Stimulated activated naive B cell treated with anti-CD40 and anti-IgM and Interleukin-4, amounts not matched to agents 10 μg/mL and 1 μg/mL and 100 μg/mL, for 72 hours (primary cell): ENCODE measurements at regions not wholly inside any gene's neighbourhood (a gene's known extent, or its start where the extent isn't known, plus 50 kb on each side); places are given as distances from the start of the nearest gene placed in this dataset.
A peak's percentile ranks its signal among the peaks of the same experiment; 100 is the strongest.

Experiments used
- ATAC-seq, 2 donors: fragments of 150-1000 bp; cut with Tn5 transposase; replicated peaks; 2 replicates each; pipeline ENCODE4 v1.10.0; 2021; ENCODE audit warnings: moderate library complexity in 1 of 2
- DNase-seq: peaks from one replicate; pipeline ENCODE4 v3.0.0; 2021
- H3K27ac Mint-ChIP-seq: one replicate; pipeline ENCODE4 v1.8.0; 2022; ENCODE audit warnings: mild to moderate bottlenecking, mixed read lengths
- H3K27me3 Mint-ChIP-seq, 2 donors: one replicate each; pipeline ENCODE4 v1.8.0; 2022; ENCODE audit warnings: mixed read lengths in 2 of 2
- H3K36me3 Mint-ChIP-seq, 2 donors: one replicate each; pipeline ENCODE4 v1.8.0; 2022; ENCODE audit warnings: mixed read lengths in 2 of 2, mild to moderate bottlenecking in 1 of 2
- H3K4me1 Mint-ChIP-seq, 2 donors: one replicate each; pipeline ENCODE4 v1.8.0; 2022; ENCODE audit warnings: mixed read lengths in 2 of 2, mild to moderate bottlenecking in 1 of 2
- H3K4me3 Mint-ChIP-seq, 2 donors: one replicate each; pipeline ENCODE4 v1.8.0; 2022; ENCODE audit warnings: mild to moderate bottlenecking in 2 of 2, mixed read lengths in 2 of 2, moderate library complexity in 1 of 2
- H3K9me3 Mint-ChIP-seq, 2 donors: one replicate each; pipeline ENCODE4 v1.8.0; 2022; ENCODE audit warnings: mixed read lengths in 2 of 2, mild to moderate bottlenecking in 1 of 2

DNA sequence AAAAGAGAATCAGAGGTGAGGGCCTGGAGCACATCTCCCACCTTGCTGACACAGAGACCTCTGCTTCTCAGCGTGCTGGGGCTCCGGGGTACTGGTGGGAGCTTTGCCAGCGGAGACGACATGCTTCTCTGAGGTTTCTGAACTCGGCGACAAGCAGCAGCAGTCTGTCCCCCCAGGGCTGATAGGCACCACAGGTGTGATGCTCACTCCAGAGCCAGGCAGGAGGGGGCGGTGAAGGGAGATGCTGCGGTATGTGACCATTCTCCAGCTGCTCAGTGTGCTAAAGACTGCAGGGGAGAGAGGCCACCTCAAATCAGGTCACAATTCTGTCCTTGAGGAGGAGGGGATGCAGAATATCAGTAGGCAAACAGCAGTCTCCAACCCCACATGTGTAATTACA, 219.9 kb downstream of the ALDH8A1 start:
- H3K27me3 Mint-ChIP-seq, result peaks cover 0 to 9% of the 10 kb centered on the region in 2 donors
- H3K27ac Mint-ChIP-seq, result no peak overlapping the region
- no peaks in the 10 kb centered on the region for H3K4me1 Mint-ChIP-seq
- DNase-seq, result no peak
- H3K36me3 Mint-ChIP-seq, result no peaks in the 10 kb centered on the region
- H3K9me3 Mint-ChIP-seq, result no peaks in the 10 kb centered on the region
- ATAC-seq, result no peak
- no peak overlapping the region for H3K4me3 Mint-ChIP-seq

DNA sequence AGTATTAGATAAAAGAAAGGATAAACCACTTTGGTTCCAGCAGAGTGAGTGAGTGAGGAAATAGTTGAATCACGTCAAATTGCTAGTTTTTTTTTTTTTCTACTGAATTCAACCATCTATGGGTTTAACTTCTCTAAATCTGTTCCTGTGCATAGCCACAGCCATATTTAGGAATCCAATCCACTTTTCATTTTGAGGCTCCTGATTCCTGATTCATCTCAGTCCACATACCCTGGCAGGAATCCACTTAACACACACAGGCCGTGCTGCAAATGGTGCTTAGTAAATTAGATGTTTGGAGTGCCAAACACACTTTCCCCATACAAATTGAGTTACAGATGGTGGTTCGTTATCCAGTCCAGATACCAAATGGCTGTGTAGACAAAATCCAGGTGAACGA, 220.3 kb downstream of the ALDH8A1 start:
- no peak for DNase-seq
- H3K27me3 Mint-ChIP-seq, result peaks cover 0 to 9% of the 10 kb centered on the region in 2 donors
- no peak overlapping the region for H3K27ac Mint-ChIP-seq
- no peaks in the 10 kb centered on the region for H3K36me3 Mint-ChIP-seq
- H3K9me3 Mint-ChIP-seq, result no peaks in the 10 kb centered on the region
- H3K4me3 Mint-ChIP-seq, result no peak overlapping the region
- H3K4me1 Mint-ChIP-seq, result no peaks in the 10 kb centered on the region
- no peak for ATAC-seq

DNA sequence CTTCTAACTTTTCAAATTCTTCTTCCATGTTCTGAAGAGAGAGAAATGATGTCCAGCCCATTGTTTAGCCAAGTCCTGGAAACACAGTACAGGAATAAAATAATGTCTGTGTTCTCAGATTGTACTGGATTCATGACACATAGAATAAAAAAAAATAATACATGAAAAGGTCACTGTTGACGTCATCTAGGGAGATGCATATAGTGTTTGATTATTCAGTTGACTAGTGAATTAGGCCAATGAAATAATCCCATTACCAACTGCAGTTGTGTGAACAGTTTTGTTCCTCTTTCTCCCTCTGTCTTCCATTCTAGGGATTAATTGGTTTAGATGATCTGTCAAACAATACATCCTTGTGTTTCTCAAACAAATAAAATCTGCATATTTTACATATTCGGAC, 222.8 kb downstream of the ALDH8A1 start:
- Mint-ChIP-seq H3K4me3 (no peak overlapping the region), H3K36me3 (no peaks in the 10 kb centered on the region), H3K27me3 (peaks cover 0 to 9% of the 10 kb centered on the region in 2 donors), H3K27ac (no peak overlapping the region), H3K4me1 (no peaks in the 10 kb centered on the region), H3K9me3 (no peaks in the 10 kb centered on the region)
- ATAC-seq (no peak), DNase-seq (no peak)

DNA sequence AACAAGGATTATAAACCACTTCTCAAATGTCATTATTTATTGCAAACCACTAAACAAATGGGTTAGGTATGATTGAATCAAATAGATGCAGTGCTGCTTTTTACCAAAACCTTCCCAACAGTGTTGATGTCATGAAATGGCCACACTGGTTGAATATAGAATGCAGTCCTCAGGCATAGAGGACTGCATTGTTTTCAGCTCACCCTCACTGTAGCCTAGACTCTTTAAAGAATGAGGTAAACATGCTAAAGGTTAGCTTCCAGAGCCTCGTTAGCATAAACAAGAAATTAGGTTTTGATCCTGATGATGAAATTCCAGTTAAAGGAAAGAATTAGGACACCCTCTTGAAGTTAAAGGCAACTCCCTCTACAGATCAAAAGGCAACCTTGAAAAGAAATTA, 224.3 kb downstream of the ALDH8A1 start:
- peaks cover 0 to 5% of the 10 kb centered on the region in 2 donors for H3K4me1 Mint-ChIP-seq
- peaks cover 0 to 9% of the 10 kb centered on the region in 2 donors for H3K27me3 Mint-ChIP-seq
- DNase-seq (no peak), ATAC-seq (no peak)
- H3K27ac Mint-ChIP-seq, result no peak overlapping the region
- H3K9me3 Mint-ChIP-seq, result no peaks in the 10 kb centered on the region
- no peaks in the 10 kb centered on the region for H3K36me3 Mint-ChIP-seq
- H3K4me3 Mint-ChIP-seq, result no peak overlapping the region

DNA sequence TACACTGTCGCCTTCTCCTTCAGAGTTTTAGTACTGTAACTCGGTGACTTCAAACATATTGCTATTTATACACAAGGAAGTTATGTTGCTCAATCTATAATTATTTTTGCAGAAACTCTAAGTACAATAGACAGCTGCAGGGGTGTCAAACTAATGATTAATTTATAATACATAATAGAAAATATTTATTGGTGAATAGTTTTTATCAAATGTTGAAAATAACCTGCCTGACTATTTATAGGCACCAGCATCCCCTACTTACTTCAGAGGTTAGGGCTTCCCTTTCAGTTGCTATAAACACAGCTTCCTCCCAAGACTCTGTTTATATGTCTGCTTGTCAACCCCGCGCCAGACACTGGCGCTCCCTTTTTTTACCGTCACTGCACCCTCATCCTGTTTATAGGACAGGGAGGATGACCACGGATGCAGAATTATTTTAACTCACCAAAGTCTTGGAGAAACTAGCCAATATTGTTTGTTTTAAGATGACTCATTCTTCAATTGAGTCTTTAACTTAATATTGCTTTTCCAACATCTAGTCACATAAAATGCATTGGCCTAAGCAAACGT, 225.0 kb downstream of the ALDH8A1 start:
- Mint-ChIP-seq H3K4me1 (peaks cover 2 to 5% of the 10 kb centered on the region in 2 donors), H3K27ac (no peak overlapping the region), H3K36me3 (no peaks in the 10 kb centered on the region), H3K4me3 (no peak overlapping the region), H3K27me3 (peaks cover 0 to 9% of the 10 kb centered on the region in 2 donors), H3K9me3 (no peaks in the 10 kb centered on the region)
- DNase-seq (no peak), ATAC-seq (no peak)

DNA sequence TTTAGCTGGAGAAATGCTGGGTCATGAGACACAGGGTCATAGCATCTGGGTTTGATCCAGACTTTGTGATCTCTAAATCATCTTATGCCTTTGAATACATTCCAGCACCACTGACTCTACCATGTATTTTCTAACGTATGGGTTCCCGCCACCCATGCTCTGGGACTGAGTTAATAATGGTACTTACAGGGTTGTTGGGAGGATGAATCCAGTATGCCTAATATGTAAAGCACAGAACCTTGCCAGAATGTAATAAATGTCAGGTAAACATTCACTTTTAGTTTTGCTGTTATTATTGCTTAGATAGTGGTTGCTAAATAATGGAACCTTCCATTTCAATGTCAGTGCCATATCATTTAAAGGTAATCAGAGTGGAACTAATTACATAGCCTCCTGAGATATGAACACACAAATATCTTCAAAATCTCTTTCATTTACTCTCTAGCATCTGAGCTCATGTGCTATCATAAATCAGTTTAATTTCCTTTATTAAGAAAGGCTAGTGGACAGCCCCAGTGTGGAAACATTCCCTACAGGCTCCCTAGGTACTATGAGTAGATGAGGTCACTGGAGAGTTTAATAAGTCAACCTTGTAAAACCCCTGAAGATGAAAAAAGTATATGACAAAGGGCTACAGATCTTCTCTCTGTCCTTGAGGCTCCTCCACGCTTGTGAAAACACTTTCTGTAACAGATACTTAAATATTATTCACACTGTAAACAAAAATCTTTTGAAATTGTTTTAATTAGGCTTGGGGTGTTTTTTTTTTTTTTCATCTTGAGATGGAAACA, 226.6 kb downstream of the ALDH8A1 start:
- peaks cover 2 to 5% of the 10 kb centered on the region in 2 donors for H3K4me1 Mint-ChIP-seq
- ATAC-seq, result no peak
- no peak overlapping the region for H3K4me3 Mint-ChIP-seq
- no peak overlapping the region for H3K27ac Mint-ChIP-seq
- peaks cover 0 to 9% of the 10 kb centered on the region in 2 donors for H3K27me3 Mint-ChIP-seq
- DNase-seq, result no peak
- H3K36me3 Mint-ChIP-seq, result no peaks in the 10 kb centered on the region
- H3K9me3 Mint-ChIP-seq, result no peaks in the 10 kb centered on the region

DNA sequence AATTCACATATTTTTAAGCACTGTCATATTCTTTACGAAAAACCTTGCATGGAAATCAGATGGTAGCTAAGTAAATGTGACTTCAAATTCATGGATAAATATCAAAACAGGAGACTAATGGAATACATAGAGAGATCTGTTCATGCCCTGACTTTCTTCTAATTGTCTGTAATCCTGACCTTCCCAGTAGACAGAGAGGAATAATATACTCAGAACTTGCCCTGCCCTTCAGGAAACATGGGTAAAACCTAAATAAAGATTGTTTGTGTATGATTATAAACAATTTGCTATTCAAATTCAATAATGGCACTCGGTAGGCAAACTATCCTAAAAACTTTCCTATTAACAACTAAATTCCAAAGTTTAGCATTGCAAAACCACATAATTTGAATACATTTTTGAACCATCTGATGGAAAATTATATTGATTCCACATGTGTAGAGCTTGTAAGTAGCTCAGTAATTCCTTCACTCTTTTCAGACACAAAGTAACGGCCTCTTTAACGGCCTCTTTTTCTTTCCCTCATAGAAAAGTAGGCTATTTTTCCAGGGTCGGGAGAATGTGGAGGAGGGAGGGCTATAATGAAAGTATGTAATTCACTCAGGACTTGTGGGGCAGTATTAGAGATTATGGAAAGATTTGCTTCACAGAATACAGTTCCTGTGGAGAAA, 227.6 kb downstream of the ALDH8A1 start:
- H3K36me3 Mint-ChIP-seq, result no peaks in the 10 kb centered on the region
- ATAC-seq (no peak), DNase-seq (no peak)
- H3K4me3 Mint-ChIP-seq, result no peak overlapping the region
- no peaks in the 10 kb centered on the region for H3K9me3 Mint-ChIP-seq
- peaks cover 0 to 9% of the 10 kb centered on the region in 2 donors for H3K27me3 Mint-ChIP-seq
- H3K27ac Mint-ChIP-seq, result no peak overlapping the region
- H3K4me1 Mint-ChIP-seq, result peaks cover 2 to 5% of the 10 kb centered on the region in 2 donors

DNA sequence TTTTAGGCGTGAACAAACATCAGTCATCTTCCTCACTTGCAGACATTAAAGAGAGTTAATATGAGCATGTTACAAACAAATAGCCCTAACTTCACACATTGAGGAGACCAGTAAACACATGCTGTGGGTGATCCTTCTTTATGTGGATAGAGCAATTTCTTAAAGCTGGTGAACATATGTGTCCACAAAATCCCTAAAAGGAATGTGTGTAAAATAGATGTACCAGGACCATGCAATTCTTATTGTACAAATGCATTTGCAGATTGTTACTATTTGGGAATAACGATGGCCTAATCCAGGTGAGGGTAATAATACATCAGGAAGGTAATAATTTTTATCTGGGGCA, 228.9 kb downstream of the ALDH8A1 start:
- Mint-ChIP-seq H3K27ac (no peak overlapping the region), H3K36me3 (no peaks in the 10 kb centered on the region), H3K27me3 (peaks cover 0 to 1% of the 10 kb centered on the region in 2 donors), H3K4me3 (no peak overlapping the region), H3K9me3 (no peaks in the 10 kb centered on the region), H3K4me1 (peaks cover 2 to 5% of the 10 kb centered on the region in 2 donors)
- no peak for DNase-seq
- ATAC-seq, result no peak

DNA sequence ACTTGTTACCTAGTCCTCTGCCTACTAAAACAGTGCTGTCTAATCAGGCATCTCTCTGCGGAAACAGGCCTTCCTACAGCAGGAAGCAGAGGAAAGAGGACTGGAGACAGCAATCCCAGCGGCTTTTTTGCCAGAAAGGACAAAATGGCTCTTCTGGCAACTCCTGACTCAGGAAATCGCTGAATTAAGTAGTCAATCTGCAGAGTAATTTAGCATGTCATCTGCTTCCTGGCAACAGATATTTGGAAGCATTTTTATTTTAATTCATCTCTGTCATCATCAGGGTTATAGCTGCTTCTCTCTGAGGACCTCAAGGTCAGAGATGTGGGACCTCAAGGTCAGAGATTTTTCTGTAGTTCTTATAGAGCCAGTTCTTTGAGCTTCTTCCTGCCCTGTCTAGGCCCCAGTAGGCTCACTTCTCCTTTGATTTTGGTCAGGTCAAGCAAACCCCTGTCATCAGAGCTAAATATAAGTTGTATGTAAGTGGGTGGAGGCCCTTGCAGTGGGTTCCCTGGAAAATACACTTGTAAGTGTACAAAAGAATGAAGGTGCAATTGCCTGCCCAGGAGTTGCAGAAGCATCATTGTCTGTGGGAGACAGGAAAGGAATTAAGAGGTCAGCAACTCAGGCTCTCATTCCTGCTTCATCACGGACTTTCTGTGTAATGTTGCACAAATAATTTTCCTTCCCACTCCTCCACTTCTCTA, 229.4 kb downstream of the ALDH8A1 start:
- H3K4me3 Mint-ChIP-seq, result no peak overlapping the region
- peaks cover 2 to 5% of the 10 kb centered on the region in 2 donors for H3K4me1 Mint-ChIP-seq
- H3K9me3 Mint-ChIP-seq, result no peaks in the 10 kb centered on the region
- no peaks in the 10 kb centered on the region for H3K27me3 Mint-ChIP-seq
- H3K36me3 Mint-ChIP-seq, result no peaks in the 10 kb centered on the region
- H3K27ac Mint-ChIP-seq, result no peak overlapping the region
- ATAC-seq, result peak; percentile 36 to 49
- DNase-seq, result no peak

DNA sequence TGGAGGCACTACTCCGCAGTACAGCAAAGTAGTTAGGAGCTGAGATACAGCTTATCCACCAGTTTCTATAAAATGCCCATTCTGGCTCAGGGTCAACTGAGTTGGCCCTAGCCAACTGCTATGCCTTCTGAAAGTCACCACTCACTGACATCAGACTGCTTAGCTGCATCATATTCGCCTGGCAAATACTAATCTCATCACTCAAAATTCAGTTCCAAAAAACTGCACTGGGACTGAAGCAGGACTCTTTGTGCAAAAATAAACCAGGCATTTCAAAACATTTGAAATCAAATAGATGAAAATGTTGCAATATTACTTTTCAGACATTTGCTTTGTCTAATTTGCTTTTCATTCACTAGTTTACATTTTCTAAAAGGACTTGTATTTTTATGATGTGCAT, 230.0 kb downstream of the ALDH8A1 start:
- no peak overlapping the region for H3K27ac Mint-ChIP-seq
- H3K36me3 Mint-ChIP-seq, result no peaks in the 10 kb centered on the region
- no peaks in the 10 kb centered on the region for H3K9me3 Mint-ChIP-seq
- no peak overlapping the region for H3K4me3 Mint-ChIP-seq
- DNase-seq (no peak), ATAC-seq (no peak)
- no peaks in the 10 kb centered on the region for H3K27me3 Mint-ChIP-seq
- peaks cover 2 to 5% of the 10 kb centered on the region in 2 donors for H3K4me1 Mint-ChIP-seq

DNA sequence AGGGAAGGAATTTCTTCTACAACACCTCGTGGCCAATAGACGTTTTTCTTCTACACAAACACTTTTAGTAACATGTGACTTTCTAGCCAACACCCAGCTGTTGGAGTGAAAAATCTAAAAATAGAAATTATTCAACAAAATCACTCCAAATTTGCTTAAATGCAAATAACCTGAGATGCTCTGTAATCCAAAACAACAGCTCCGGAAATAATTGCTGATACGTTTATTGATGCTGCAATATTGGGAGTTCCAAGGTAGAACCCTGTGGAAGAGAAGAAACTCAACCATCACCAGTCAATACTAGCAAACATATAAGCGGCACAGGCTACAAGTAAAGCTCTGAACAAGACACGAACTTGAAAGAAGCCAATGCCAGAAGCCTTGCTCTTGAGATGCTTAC, 230.6 kb downstream of the ALDH8A1 start:
- H3K27me3 Mint-ChIP-seq, result no peaks in the 10 kb centered on the region
- H3K4me1 Mint-ChIP-seq, result peaks cover 2 to 5% of the 10 kb centered on the region in 2 donors
- no peaks in the 10 kb centered on the region for H3K36me3 Mint-ChIP-seq
- no peak overlapping the region for H3K27ac Mint-ChIP-seq
- DNase-seq, result no peak
- no peaks in the 10 kb centered on the region for H3K9me3 Mint-ChIP-seq
- ATAC-seq, result no peak
- no peak overlapping the region for H3K4me3 Mint-ChIP-seq

DNA sequence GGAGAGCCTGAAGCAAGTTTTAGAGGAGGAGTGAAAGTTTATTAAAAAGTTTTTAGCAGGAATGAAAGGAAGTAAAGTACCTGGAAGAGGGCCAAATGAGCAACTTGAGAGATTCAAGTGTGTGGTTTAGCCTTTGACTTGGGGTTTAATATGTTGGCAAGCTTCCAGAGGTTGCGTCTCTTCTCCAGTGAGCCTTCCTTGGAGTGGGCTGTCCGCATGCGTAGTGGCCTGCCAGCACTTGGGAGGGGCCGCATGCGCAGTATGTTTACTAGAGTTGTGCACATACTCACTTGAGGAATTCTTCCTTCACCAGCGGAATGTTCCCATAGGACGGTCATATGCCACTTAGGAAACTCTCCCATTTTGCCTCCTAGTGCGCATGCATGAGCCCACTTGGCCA, 235.2 kb downstream of the ALDH8A1 start:
- Mint-ChIP-seq H3K9me3 (no peaks in the 10 kb centered on the region), H3K36me3 (no peaks in the 10 kb centered on the region), H3K27me3 (peaks cover 7 to 9% of the 10 kb centered on the region in 2 donors), H3K4me1 (no peaks in the 10 kb centered on the region), H3K4me3 (no peak overlapping the region), H3K27ac (no peak overlapping the region)
- ATAC-seq (no peak), DNase-seq (no peak)

DNA sequence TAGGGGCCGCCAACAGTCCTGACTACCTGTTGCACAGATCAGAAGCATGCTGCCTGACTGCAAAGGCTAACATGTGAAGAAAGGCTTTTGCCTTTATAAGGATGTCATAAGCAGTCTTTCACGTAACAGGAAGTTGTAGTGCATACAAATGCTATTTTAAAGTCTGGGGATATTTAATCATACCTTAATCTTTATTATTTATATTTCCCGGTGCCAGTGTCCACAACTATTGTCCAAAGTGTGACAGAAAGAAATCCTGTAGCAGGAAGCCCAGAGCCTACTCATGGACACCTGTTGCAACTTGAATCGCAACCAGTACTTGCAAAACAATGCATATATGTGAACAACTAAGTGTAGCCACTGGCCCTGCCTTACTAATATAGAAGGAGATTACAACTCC, 235.8 kb downstream of the ALDH8A1 start:
- H3K36me3 Mint-ChIP-seq, result no peaks in the 10 kb centered on the region
- no peak for DNase-seq
- no peak for ATAC-seq
- no peaks in the 10 kb centered on the region for H3K9me3 Mint-ChIP-seq
- H3K27me3 Mint-ChIP-seq, result peaks cover 7 to 9% of the 10 kb centered on the region in 2 donors
- H3K4me1 Mint-ChIP-seq, result no peaks in the 10 kb centered on the region
- H3K27ac Mint-ChIP-seq, result no peak overlapping the region
- no peak overlapping the region for H3K4me3 Mint-ChIP-seq

DNA sequence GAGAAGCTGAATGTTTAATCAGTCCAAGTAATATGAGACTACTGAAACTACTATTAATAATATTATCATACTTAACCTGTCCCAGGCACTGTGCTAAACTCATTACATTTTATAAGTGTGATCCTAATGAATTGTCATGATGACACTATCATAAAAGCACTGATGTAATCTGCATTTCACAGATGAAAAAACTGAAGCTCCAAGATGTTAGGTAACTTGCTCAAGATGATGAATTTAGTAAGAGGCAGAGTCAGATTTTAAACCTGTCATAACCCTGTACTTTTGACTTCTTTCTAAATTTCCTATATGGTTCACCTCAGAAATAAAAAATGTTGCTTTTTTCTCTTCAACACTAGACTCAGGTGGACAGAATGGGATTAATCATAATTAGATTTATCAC, 237.6 kb downstream of the ALDH8A1 start:
- no peak overlapping the region for H3K4me3 Mint-ChIP-seq
- no peaks in the 10 kb centered on the region for H3K36me3 Mint-ChIP-seq
- peaks cover 9 to 17% of the 10 kb centered on the region in 2 donors for H3K27me3 Mint-ChIP-seq
- ATAC-seq (no peak), DNase-seq (no peak)
- H3K9me3 Mint-ChIP-seq, result no peaks in the 10 kb centered on the region
- H3K4me1 Mint-ChIP-seq, result no peaks in the 10 kb centered on the region
- H3K27ac Mint-ChIP-seq, result no peak overlapping the region
